ENCODE measurements at regions not wholly inside any gene's neighbourhood (a gene's known extent, or its start where the extent isn't known, plus 50 kb on each side); places are given as distances from the start of the nearest gene placed in this dataset.

GRCh38 chr1:22257290-22258275 is 114.7 kb upstream of the WNT4 start:
- DNase-seq, result no peak
- in situ Hi-C loops (cut with MboI; ENCODE audit: low pct_unique_long_range_greater_than_20kb, low sequenced_read_pairs), result no loop called here

- in situ Hi-C loops (cut with MboI; ENCODE audit: low pct_unique_long_range_greater_than_20kb, low sequenced_read_pairs), result no loop called here
- DNase-seq, result no peak
These were observed 115.8 kb upstream of the WNT4 start for GRCh38 chr1:22258698-22259097.

GRCh38 chr1:22259551-22260282 is 116.8 kb upstream of the WNT4 start:
- in situ Hi-C loops (cut with MboI; ENCODE audit: low pct_unique_long_range_greater_than_20kb, low sequenced_read_pairs), result no loop called here
- DNase-seq, result no peak

- DNase-seq, result no peak
- in situ Hi-C loops (cut with MboI; ENCODE audit: low pct_unique_long_range_greater_than_20kb, low sequenced_read_pairs), result no loop called here
These were observed 118.0 kb upstream of the WNT4 start for GRCh38 chr1:22260860-22261432.

- in situ Hi-C loops (cut with MboI; ENCODE audit: low pct_unique_long_range_greater_than_20kb, low sequenced_read_pairs), result no loop called here
- no peak for DNase-seq
These were observed 118.7 kb upstream of the WNT4 start for GRCh38 chr1:22261580-22261979.

GRCh38 chr1:22262583-22262982 is 119.7 kb upstream of the WNT4 start:
- no peak for DNase-seq
- in situ Hi-C loops (cut with MboI; ENCODE audit: low pct_unique_long_range_greater_than_20kb, low sequenced_read_pairs), result no loop called here

- in situ Hi-C loops (cut with MboI; ENCODE audit: low pct_unique_long_range_greater_than_20kb, low sequenced_read_pairs), result no loop called here
- DNase-seq, result no peak
These were observed 120.5 kb upstream of the WNT4 start for GRCh38 chr1:22263359-22263758.

- DNase-seq, result no peak
- in situ Hi-C loops (cut with MboI; ENCODE audit: low pct_unique_long_range_greater_than_20kb, low sequenced_read_pairs), result no loop called here
These were observed 121.8 kb upstream of the WNT4 start for GRCh38 chr1:22264464-22265341.

- in situ Hi-C loops (cut with MboI; ENCODE audit: low pct_unique_long_range_greater_than_20kb, low sequenced_read_pairs), result no loop called here
- no peak for DNase-seq
These were observed 123.2 kb upstream of the WNT4 start for GRCh38 chr1:22266141-22266540.

GRCh38 chr1:22267413-22268175 is 124.7 kb upstream of the WNT4 start:
- DNase-seq, result no peak
- in situ Hi-C loops (cut with MboI; ENCODE audit: low pct_unique_long_range_greater_than_20kb, low sequenced_read_pairs), result no loop called here

- no peak for DNase-seq
- in situ Hi-C loops (cut with MboI; ENCODE audit: low pct_unique_long_range_greater_than_20kb, low sequenced_read_pairs), result no loop called here
These were observed 125.4 kb upstream of the WNT4 start for GRCh38 chr1:22268327-22268726.

- in situ Hi-C loops (cut with MboI; ENCODE audit: low pct_unique_long_range_greater_than_20kb, low sequenced_read_pairs), result no loop called here
- DNase-seq, result no peak
These were observed 129.2 kb upstream of the WNT4 start for GRCh38 chr1:22271847-22272801.

- in situ Hi-C loops (cut with MboI; ENCODE audit: low pct_unique_long_range_greater_than_20kb, low sequenced_read_pairs), result no loop called here
- no peak for DNase-seq
These were observed 131.1 kb upstream of the WNT4 start for GRCh38 chr1:22273686-22274681.

- no peak for DNase-seq
- in situ Hi-C loops (cut with MboI; ENCODE audit: low pct_unique_long_range_greater_than_20kb, low sequenced_read_pairs), result no loop called here
These were observed 132.3 kb upstream of the WNT4 start for GRCh38 chr1:22275167-22275566.

- in situ Hi-C loops (cut with MboI; ENCODE audit: low pct_unique_long_range_greater_than_20kb, low sequenced_read_pairs), result no loop called here
- peak; percentile 72 for DNase-seq
These were observed 132.9 kb upstream of the WNT4 start for GRCh38 chr1:22275626-22276395.

- DNase-seq, result no peak
- in situ Hi-C loops (cut with MboI; ENCODE audit: low pct_unique_long_range_greater_than_20kb, low sequenced_read_pairs), result no loop called here
These were observed 133.5 kb upstream of the WNT4 start for GRCh38 chr1:22276396-22276748.

All from KBM-7 (cell line).